RWPE2 (cell line): ENCODE measurements at regions not wholly inside any gene's neighbourhood (a gene's known extent, or its start where the extent isn't known, plus 50 kb on each side); places are given as distances from the start of the nearest gene placed in this dataset.

ENCODE experiments used
- ATAC-seq: fragments of 200-7000 bp; cut with Tn5 transposase; 3 replicates; pipeline ENCODE4 v1.9.1; 2021; ENCODE audit warnings: low read depth
- DNase-seq: peaks from one replicate; pipeline ENCODE4 v3.0.0-alpha.2; 2020; ENCODE audit warnings: low spot score
- H3K27ac ChIP-seq: fragments of 450-650 bp; 2 replicates; pipeline ENCODE4 v1.5.1; 2017; ENCODE audit warnings: mild to moderate bottlenecking; ENCODE audit not compliant: poor library complexity, severe bottlenecking
- H3K27me3 ChIP-seq: fragments of 250-450 bp; sonication (Bioruptor Pico); 2 replicates; pipeline ENCODE4 v1.5.1; 2021; ENCODE audit warnings: mild to moderate bottlenecking, moderate library complexity; ENCODE audit not compliant: insufficient read depth, poor library complexity, severe bottlenecking
- H3K36me3 ChIP-seq: fragments of 250-450 bp; sonication (Bioruptor Pico); 2 replicates; pipeline ENCODE4 v1.5.1; 2020; ENCODE audit warnings: low read depth, mild to moderate bottlenecking, moderate library complexity
- H3K4me1 ChIP-seq: fragments of 250-450 bp; sonication (Bioruptor Pico); 2 replicates; pipeline ENCODE4 v1.5.1; 2021; ENCODE audit warnings: mild to moderate bottlenecking, moderate library complexity; ENCODE audit not compliant: insufficient read depth, poor library complexity, severe bottlenecking
- H3K4me3 ChIP-seq: fragments of 250-450 bp; sonication (Bioruptor Pico); 2 replicates; pipeline ENCODE4 v1.5.1; 2021; ENCODE audit warnings: mild to moderate bottlenecking, moderate library complexity; ENCODE audit not compliant: severe bottlenecking
- H3K9me3 ChIP-seq: fragments of 250-450 bp; sonication (Bioruptor Pico); 2 replicates; pipeline ENCODE4 v1.5.1; 2021; ENCODE audit warnings: mild to moderate bottlenecking, moderate library complexity; ENCODE audit not compliant: severe bottlenecking
- CTCF ChIP-seq: fragments of 450-650 bp; IDR thresholded peaks from one replicate; pipeline ENCODE4 v1.5.1; 2017; ENCODE audit warnings: mild to moderate bottlenecking, moderate library complexity; ENCODE audit not compliant: poor library complexity, severe bottlenecking

GRCh38 chr14:80428171-80428570, 216.9 kb upstream of the DIO2 start:
- no peaks in the 10 kb centered on the region for H3K36me3 ChIP-seq
- TF ChIP-seq CTCF: no peak
- ATAC-seq (no peak), DNase-seq (no peak)
- H3K4me1 ChIP-seq: peaks cover 20% of the 10 kb centered on the region
- no peaks in the 10 kb centered on the region for H3K27me3 ChIP-seq
- no peak overlapping the region for H3K27ac ChIP-seq
- no peaks in the 10 kb centered on the region for H3K9me3 ChIP-seq
- H3K4me3 ChIP-seq: no peak overlapping the region

- peak overlapping the region; percentile 62 for H3K27ac ChIP-seq
- no peaks in the 10 kb centered on the region for H3K27me3 ChIP-seq
- no peaks in the 10 kb centered on the region for H3K9me3 ChIP-seq
- H3K4me1 ChIP-seq: peaks cover 20% of the 10 kb centered on the region
- DNase-seq (no peak), ATAC-seq (no peak)
- no peak for TF ChIP-seq CTCF
- H3K36me3 ChIP-seq: no peaks in the 10 kb centered on the region
- no peak overlapping the region for H3K4me3 ChIP-seq
Measured at GRCh38 chr14:80427101-80427500, 215.8 kb upstream of the DIO2 start.

GRCh38 chr14:80426683-80427082, 215.4 kb upstream of the DIO2 start:
- H3K36me3 ChIP-seq: no peaks in the 10 kb centered on the region
- peak overlapping the region; percentile 62 for H3K27ac ChIP-seq
- H3K27me3 ChIP-seq: no peaks in the 10 kb centered on the region
- peak; percentile 17; the same call in 1 of the 3 replicates for ATAC-seq
- no peaks in the 10 kb centered on the region for H3K9me3 ChIP-seq
- peaks cover 20% of the 10 kb centered on the region for H3K4me1 ChIP-seq
- no peak for TF ChIP-seq CTCF
- DNase-seq: no peak
- H3K4me3 ChIP-seq: no peak overlapping the region

- peak; percentile 95 for ATAC-seq
Measured at GRCh38 chr14:80425686-80426085, 214.4 kb upstream of the DIO2 start.

GRCh38 chr14:80419769-80420168, 208.5 kb upstream of the DIO2 start:
- no peak overlapping the region for H3K4me3 ChIP-seq
- H3K9me3 ChIP-seq: no peaks in the 10 kb centered on the region
- H3K27ac ChIP-seq: no peak overlapping the region
- no peak for TF ChIP-seq CTCF
- ATAC-seq (no peak; the same call in 2 of the 3 replicates), DNase-seq (no peak)
- H3K36me3 ChIP-seq: no peaks in the 10 kb centered on the region
- no peaks in the 10 kb centered on the region for H3K27me3 ChIP-seq
- H3K4me1 ChIP-seq: no peaks in the 10 kb centered on the region

More at GRCh38 chr14:80425686-80426085, 214.4 kb upstream of the DIO2 start:
- Histone ChIP-seq H3K4me3 (no peak overlapping the region), H3K4me1 (peaks cover 20% of the 10 kb centered on the region), H3K27me3 (no peaks in the 10 kb centered on the region), H3K36me3 (no peaks in the 10 kb centered on the region), H3K9me3 (no peaks in the 10 kb centered on the region), H3K27ac (peak overlapping the region; percentile 62)
- TF ChIP-seq CTCF: no peak
- DNase-seq: peak; percentile 71
